SK-N-SH (cell line): ENCODE measurements at regions not wholly inside any gene's neighbourhood (a gene's known extent, or its start where the extent isn't known, plus 50 kb on each side); places are given as distances from the start of the nearest gene placed in this dataset.

Experiments used
- CTCF ChIA-PET: fragments of 300-600, 350-600 bp; formaldehyde crosslinking; extraction: SDS; loops from one replicate; lab custom pipeline; 2021; lab: Yijun Ruan, JAX
- POLR2A ChIA-PET: fragments of 350-600 bp; sonication (Branson Sonifier 250); formaldehyde crosslinking; extraction: SDS; loops from one replicate; lab custom pipeline; 2020; ENCODE audit warnings: antibody characterized with exemption, inconsistent platforms; lab: Yijun Ruan, JAX
- DNase-seq: peaks from one replicate; pipeline ENCODE4 v3.0.0; 2012
- H2AFZ ChIP-seq: fragments of 200-600 bp; sonication (generic); 2 replicates; pipeline ENCODE4 v1.8.1; 2016; ENCODE audit warnings: antibody characterized with exemption, mild to moderate bottlenecking, low read depth
- H3F3A ChIP-seq: fragments of 200-600 bp; sonication (generic); replicated peaks from 2 replicates; pipeline ENCODE3; 2016; ENCODE audit warnings: antibody characterized with exemption, mild to moderate bottlenecking; ENCODE audit not compliant: insufficient read depth
- H3K27ac ChIP-seq, 2 experiments: fragments of 200-500 bp in 1 of 2; fragments of 200-600 bp in 1 of 2; sonication (Bioruptor generic) in 1 of 2; sonication (generic), shearing (Covaris generic) in 1 of 2; 2 replicates each; pipeline versions ENCODE4 v1.5.1 to v1.6.1; 2014 to 2016; ENCODE audit warnings: low read depth in 2 of 2, inconsistent platforms in 1 of 2, low read length in 1 of 2, mild to moderate bottlenecking in 1 of 2, mixed read lengths in 1 of 2
- H3K27me3 ChIP-seq: fragments of 200-600 bp; sonication (generic), shearing (Covaris generic); 2 replicates; pipeline ENCODE4 v1.6.1; 2016; ENCODE audit warnings: mixed run types; ENCODE audit not compliant: insufficient read depth
- H3K36me3 ChIP-seq, 2 experiments: fragments of 200-500 bp in 1 of 2; fragments of 200-600 bp in 1 of 2; sonication (Bioruptor generic) in 1 of 2; sonication (generic) in 1 of 2; replicated peaks in 1 of 2; 2 replicates each; pipeline versions ENCODE3 to v1.5.1; 2014 to 2016; ENCODE audit warnings: low read length in 1 of 2, mild to moderate bottlenecking in 1 of 2; ENCODE audit not compliant: insufficient read depth in 2 of 2, control insufficient read depth in 1 of 2
- H3K4me1 ChIP-seq, 2 experiments: fragments of 200-500 bp in 1 of 2; fragments of 200-600 bp in 1 of 2; sonication (Bioruptor generic) in 1 of 2; sonication (generic), shearing (Covaris generic) in 1 of 2; 2 replicates each; pipeline versions ENCODE4 v1.5.1 to v1.6.1; 2014 to 2016; ENCODE audit warnings: low read depth in 1 of 2, low read length in 1 of 2, mixed run types in 1 of 2; ENCODE audit not compliant: insufficient read depth in 2 of 2, control insufficient read depth in 1 of 2
- H3K4me2 ChIP-seq: fragments of 200-600 bp; sonication (generic), shearing (Covaris generic); 2 replicates; pipeline ENCODE4 v1.6.1; 2017; ENCODE audit warnings: mixed run types
- H3K4me3 ChIP-seq, 2 experiments: fragments of 200-500 bp in 1 of 2; fragments of 200-600 bp in 1 of 2; sonication (Bioruptor generic) in 1 of 2; sonication (generic), shearing (Covaris generic) in 1 of 2; 2 replicates each; pipeline versions ENCODE4 v1.5.1 to v1.8.1; 2014 to 2016; ENCODE audit warnings: low read depth in 2 of 2, inconsistent platforms in 1 of 2, low read length in 1 of 2, mild to moderate bottlenecking in 1 of 2, mixed read lengths in 1 of 2, moderate library complexity in 1 of 2
- H3K79me2 ChIP-seq: fragments of 200-600 bp; sonication (generic); 2 replicates; pipeline ENCODE4 v1.8.1; 2017; ENCODE audit warnings: mild to moderate bottlenecking; ENCODE audit not compliant: insufficient read depth
- H3K9ac ChIP-seq: fragments of 200-600 bp; sonication (generic); 2 replicates; pipeline ENCODE4 v1.6.1; 2017; ENCODE audit warnings: mixed run types
- H3K9me2 ChIP-seq: fragments of 200-600 bp; sonication (generic); 2 replicates; pipeline ENCODE4 v1.6.1; 2017; ENCODE audit warnings: mixed run types
- H3K9me3 ChIP-seq: fragments of 200-600 bp; sonication (generic); 2 replicates; pipeline ENCODE4 v1.6.1; 2017; ENCODE audit warnings: mixed run types, mild to moderate bottlenecking, moderate library complexity
- H4K20me1 ChIP-seq: fragments of 200-600 bp; sonication (generic); 2 replicates; pipeline ENCODE4 v1.6.1; 2017; ENCODE audit warnings: mild to moderate bottlenecking, mixed run types; ENCODE audit not compliant: insufficient read depth
- CHD2 ChIP-seq: fragments of 150-350 bp; IDR thresholded peaks from 2 replicates; pipeline ENCODE4 v1.6.1; 2018; ENCODE audit warnings: low read length; ENCODE audit not compliant: partially characterized antibody
- EP300 ChIP-seq, 2 experiments: IDR thresholded peaks; 2 replicates each; pipeline versions ENCODE4 v1.4.0 to v1.6.1; 2012; ENCODE audit warnings: borderline replicate concordance in 1 of 2, low read depth in 1 of 2, low read length in 1 of 2
- FOXM1 ChIP-seq: IDR thresholded peaks from 2 replicates; pipeline ENCODE4 v1.4.0; 2012; ENCODE audit warnings: low read depth, mild to moderate bottlenecking
- GABPA ChIP-seq: IDR thresholded peaks from 2 replicates; pipeline ENCODE4 v1.4.0; 2012; ENCODE audit warnings: low read depth, mild to moderate bottlenecking
- JUND ChIP-seq: IDR thresholded peaks from 2 replicates; pipeline ENCODE4 v1.4.0; 2012
- RAD21 ChIP-seq: IDR thresholded peaks from 2 replicates; pipeline ENCODE4 v1.6.1; 2012; ENCODE audit warnings: mild to moderate bottlenecking, low read length
- RFX5 ChIP-seq: IDR thresholded peaks from 2 replicates; pipeline ENCODE4 v1.6.1; 2012; ENCODE audit warnings: mild to moderate bottlenecking, improper control_type of control experiment, low read length
- RXRA ChIP-seq: IDR thresholded peaks from 2 replicates; pipeline ENCODE4 v1.4.0; 2012; ENCODE audit warnings: low read depth, mild to moderate bottlenecking, borderline replicate concordance
- WGBS: methylation state at CpG from one replicate; pipeline ENCODE4 v1.1.6; 2017; ENCODE audit warnings: low lambda C conversion rate; 5-methylcytosine and 5-hydroxymethylcytosine counted together
- TF ChIP-seq, protein P1 (sequence below): IDR thresholded peaks from 2 replicates; pipeline ENCODE4 v1.4.0; 2012; ENCODE audit warnings: low read depth, borderline replicate concordance
- TF ChIP-seq, protein P2 (sequence below): fragments of 150-350 bp; IDR thresholded peaks from 2 replicates; pipeline ENCODE4 v1.6.1; 2017; ENCODE audit warnings: antibody characterized with exemption, low read length, low read depth, borderline replicate concordance
- TF ChIP-seq, protein P3 (sequence below): fragments of 200-600 bp; sonication (generic); IDR thresholded peaks from 2 replicates; pipeline ENCODE4 v1.6.1; 2017; ENCODE audit warnings: antibody characterized with exemption, mild to moderate bottlenecking, moderate library complexity

DNA sequence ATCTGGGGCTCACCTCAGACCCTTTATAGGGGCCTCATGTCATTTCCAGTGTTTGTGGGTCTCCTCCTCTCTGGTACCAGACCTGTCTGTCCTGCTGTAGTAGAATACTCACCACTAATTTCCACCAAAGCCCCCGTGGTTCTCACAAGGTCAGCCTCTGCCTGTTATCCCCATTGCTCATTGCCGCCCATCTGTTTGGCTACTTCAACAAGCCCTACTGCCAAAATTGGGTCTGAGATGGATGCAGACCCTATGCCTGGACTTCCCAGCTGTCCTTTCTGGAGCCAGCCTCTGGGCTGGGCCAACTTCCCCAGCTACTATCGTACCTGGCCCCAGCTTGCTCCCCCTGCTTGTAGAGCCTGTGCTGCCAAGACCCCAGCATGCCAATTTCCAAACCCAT is 152.1 kb upstream of the ISX start (continued):
- TF ChIP-seq, protein P1, sequence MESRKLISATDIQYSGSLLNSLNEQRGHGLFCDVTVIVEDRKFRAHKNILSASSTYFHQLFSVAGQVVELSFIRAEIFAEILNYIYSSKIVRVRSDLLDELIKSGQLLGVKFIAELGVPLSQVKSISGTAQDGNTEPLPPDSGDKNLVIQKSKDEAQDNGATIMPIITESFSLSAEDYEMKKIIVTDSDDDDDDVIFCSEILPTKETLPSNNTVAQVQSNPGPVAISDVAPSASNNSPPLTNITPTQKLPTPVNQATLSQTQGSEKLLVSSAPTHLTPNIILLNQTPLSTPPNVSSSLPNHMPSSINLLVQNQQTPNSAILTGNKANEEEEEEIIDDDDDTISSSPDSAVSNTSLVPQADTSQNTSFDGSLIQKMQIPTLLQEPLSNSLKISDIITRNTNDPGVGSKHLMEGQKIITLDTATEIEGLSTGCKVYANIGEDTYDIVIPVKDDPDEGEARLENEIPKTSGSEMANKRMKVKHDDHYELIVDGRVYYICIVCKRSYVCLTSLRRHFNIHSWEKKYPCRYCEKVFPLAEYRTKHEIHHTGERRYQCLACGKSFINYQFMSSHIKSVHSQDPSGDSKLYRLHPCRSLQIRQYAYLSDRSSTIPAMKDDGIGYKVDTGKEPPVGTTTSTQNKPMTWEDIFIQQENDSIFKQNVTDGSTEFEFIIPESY: no peak
- no peak for TF ChIP-seq RXRA
- TF ChIP-seq FOXM1: no peak
- no peak for TF ChIP-seq RAD21

DNA sequence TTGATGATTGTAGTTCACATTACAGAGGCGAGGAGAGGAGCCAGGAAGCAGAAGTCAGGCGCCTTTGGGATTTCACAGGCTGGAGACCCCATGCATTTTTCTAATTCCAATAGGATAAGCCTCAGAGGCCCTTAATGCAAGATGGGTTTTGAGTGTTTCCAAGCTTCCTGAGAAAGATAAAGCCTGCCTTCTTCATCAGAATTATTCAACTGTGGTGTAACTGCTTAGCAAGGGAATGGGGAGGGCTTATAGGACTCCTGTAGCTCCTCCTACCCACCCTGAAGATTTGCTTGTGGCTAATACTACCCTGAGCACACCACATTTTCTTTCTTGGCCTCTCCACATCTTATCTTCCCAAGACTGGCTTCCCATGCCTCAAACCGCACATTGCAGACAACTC is 151.1 kb upstream of the ISX start:
- Histone ChIP-seq H3K4me2 (no peak overlapping the region), H3F3A (no peaks in the 10 kb centered on the region), H3K4me3 (no peak overlapping the region), H3K4me1 (no peaks in the 10 kb centered on the region), H3K36me3 (no peaks in the 10 kb centered on the region), H4K20me1 (no peaks in the 10 kb centered on the region), H3K27me3 (no peaks in the 10 kb centered on the region), H2AFZ (no peak overlapping the region), H3K27ac (no peak overlapping the region), H3K9ac (no peak overlapping the region), H3K9me2 (no peaks in the 10 kb centered on the region), H3K9me3 (no peaks in the 10 kb centered on the region), H3K79me2 (no peaks in the 10 kb centered on the region)
- ChIA-PET POLR2A (no interaction called here), CTCF (no interaction called here)
- TF ChIP-seq EP300 (IDR thresholded peaks at IDR 0.05; ENCODE audit: borderline replicate concordance in 1 of 2, low read depth in 1 of 2, low read length in 1 of 2) (no peak), CHD2 (no peak), RFX5 (no peak)
- TF ChIP-seq, protein P2, sequence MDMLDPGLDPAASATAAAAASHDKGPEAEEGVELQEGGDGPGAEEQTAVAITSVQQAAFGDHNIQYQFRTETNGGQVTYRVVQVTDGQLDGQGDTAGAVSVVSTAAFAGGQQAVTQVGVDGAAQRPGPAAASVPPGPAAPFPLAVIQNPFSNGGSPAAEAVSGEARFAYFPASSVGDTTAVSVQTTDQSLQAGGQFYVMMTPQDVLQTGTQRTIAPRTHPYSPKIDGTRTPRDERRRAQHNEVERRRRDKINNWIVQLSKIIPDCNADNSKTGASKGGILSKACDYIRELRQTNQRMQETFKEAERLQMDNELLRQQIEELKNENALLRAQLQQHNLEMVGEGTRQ: no peak
- WGBS: 1% methylated on average over 3 of the region's 3 CpGs
- DNase-seq: no peak

DNA sequence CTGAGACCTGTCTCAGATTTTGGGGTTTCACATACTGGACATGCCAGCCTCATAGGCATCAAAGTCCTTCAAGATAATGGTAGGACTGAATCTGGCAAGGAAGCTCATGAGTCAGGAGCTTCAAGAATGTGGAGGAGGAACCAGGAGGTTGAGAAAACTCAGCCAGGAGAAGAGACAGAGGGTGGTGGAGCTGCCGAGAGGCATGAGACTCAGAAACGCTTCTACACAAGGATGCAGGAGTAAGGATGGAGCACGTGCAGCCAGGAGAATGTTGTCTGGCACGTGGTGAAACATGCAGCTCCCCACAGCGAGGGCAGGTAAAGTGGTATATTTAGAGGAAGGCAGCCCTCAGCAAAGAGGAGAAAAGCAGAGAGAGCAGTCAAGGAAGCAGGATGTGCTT is 148.7 kb upstream of the ISX start:
- no peaks in the 10 kb centered on the region for H3F3A ChIP-seq
- WGBS: under 1% methylated on average over 5 of the region's 5 CpGs
- H3K4me2 ChIP-seq: no peak overlapping the region
- H3K4me3 ChIP-seq: no peak overlapping the region
- no peaks in the 10 kb centered on the region for H3K79me2 ChIP-seq
- no peaks in the 10 kb centered on the region for H3K27me3 ChIP-seq
- H3K36me3 ChIP-seq: no peaks in the 10 kb centered on the region
- H3K9me2 ChIP-seq: no peaks in the 10 kb centered on the region
- H2AFZ ChIP-seq: no peak overlapping the region
- no peak for DNase-seq
- no peaks in the 10 kb centered on the region for H3K4me1 ChIP-seq
- CTCF ChIA-PET: no interaction called here
- TF ChIP-seq, protein P3, sequence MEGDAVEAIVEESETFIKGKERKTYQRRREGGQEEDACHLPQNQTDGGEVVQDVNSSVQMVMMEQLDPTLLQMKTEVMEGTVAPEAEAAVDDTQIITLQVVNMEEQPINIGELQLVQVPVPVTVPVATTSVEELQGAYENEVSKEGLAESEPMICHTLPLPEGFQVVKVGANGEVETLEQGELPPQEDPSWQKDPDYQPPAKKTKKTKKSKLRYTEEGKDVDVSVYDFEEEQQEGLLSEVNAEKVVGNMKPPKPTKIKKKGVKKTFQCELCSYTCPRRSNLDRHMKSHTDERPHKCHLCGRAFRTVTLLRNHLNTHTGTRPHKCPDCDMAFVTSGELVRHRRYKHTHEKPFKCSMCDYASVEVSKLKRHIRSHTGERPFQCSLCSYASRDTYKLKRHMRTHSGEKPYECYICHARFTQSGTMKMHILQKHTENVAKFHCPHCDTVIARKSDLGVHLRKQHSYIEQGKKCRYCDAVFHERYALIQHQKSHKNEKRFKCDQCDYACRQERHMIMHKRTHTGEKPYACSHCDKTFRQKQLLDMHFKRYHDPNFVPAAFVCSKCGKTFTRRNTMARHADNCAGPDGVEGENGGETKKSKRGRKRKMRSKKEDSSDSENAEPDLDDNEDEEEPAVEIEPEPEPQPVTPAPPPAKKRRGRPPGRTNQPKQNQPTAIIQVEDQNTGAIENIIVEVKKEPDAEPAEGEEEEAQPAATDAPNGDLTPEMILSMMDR: no peak
- TF ChIP-seq GABPA (no peak), JUND (no peak)
- no peaks in the 10 kb centered on the region for H3K9me3 ChIP-seq
- POLR2A ChIA-PET: interaction anchor here (0.6 kb wide), 1 partner anchor 53 kb away, joined by 4 read pairs; no protein-coding TSS in a partner anchor
- no peaks in the 10 kb centered on the region for H4K20me1 ChIP-seq
- H3K27ac ChIP-seq: no peak overlapping the region
- H3K9ac ChIP-seq: no peak overlapping the region
